ENCODE measurements at regions not wholly inside any gene's neighbourhood (a gene's known extent, or its start where the extent isn't known, plus 50 kb on each side); places are given as distances from the start of the nearest gene placed in this dataset.

DNA sequence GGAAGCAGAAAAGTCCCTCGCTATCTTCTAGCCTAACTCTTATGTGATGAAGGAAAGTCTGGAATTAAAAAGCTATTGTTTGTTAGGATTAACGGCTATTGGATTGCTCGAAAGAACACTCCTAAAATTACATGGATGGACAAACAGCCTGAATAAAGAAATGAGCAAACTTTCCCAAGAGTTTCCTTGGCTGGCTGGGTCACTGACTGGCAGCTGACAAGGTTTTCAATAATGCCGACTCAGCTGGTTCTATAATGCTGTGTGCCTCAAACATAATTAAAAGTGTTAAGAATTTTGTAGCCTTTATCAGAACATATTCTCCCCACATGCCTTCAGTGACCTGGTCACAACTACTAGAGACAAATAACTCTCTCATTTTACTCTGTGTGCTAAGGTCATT, 142.9 kb upstream of the ADAMTS9 start (continued):
- no peak for TF ChIP-seq RFX5 (IDR thresholded peaks at IDR 0.05; ENCODE audit: low read length)

GRCh38 chr3:64829331-64829730, 141.5 kb upstream of the ADAMTS9 start:
- TF ChIP-seq IRF3 (IDR thresholded peaks at IDR 0.05; ENCODE audit: low read depth, low read length) (no peak), CHD2 (IDR thresholded peaks at IDR 0.05; ENCODE audit: low read length, partially characterized antibody) (no peak), FOSL2 (IDR thresholded peaks at IDR 0.05; ENCODE audit: borderline replicate concordance, low read depth) (no peak), SMC3 (IDR thresholded peaks at IDR 0.05; ENCODE audit: low read depth, low read length) (no peak), RCOR1 (IDR thresholded peaks at IDR 0.05; ENCODE audit: low read length) (no peak), TAF1 (IDR thresholded peaks at IDR 0.05; ENCODE audit: borderline replicate concordance, low read depth, low read length) (no peak), MEF2A (IDR thresholded peaks at IDR 0.05; ENCODE audit: borderline replicate concordance, low read depth) (no peak), FOXM1 (IDR thresholded peaks at IDR 0.05; ENCODE audit: low read depth) (no peak), TEAD4 (IDR thresholded peaks at IDR 0.05; ENCODE audit: borderline replicate concordance, insufficient read depth) (no peak), NRF1 (IDR thresholded peaks at IDR 0.05; ENCODE audit: low read depth, low read length) (no peak), YY1 (IDR thresholded peaks at IDR 0.05; ENCODE audit: low read depth) (no peak), RXRA (IDR thresholded peaks at IDR 0.05; ENCODE audit: borderline replicate concordance, low read depth) (no peak), POLR2AphosphoS5 (IDR thresholded peaks at IDR 0.05; ENCODE audit: low read depth, low read length) (no peak)
- TF ChIP-seq, protein P1, sequence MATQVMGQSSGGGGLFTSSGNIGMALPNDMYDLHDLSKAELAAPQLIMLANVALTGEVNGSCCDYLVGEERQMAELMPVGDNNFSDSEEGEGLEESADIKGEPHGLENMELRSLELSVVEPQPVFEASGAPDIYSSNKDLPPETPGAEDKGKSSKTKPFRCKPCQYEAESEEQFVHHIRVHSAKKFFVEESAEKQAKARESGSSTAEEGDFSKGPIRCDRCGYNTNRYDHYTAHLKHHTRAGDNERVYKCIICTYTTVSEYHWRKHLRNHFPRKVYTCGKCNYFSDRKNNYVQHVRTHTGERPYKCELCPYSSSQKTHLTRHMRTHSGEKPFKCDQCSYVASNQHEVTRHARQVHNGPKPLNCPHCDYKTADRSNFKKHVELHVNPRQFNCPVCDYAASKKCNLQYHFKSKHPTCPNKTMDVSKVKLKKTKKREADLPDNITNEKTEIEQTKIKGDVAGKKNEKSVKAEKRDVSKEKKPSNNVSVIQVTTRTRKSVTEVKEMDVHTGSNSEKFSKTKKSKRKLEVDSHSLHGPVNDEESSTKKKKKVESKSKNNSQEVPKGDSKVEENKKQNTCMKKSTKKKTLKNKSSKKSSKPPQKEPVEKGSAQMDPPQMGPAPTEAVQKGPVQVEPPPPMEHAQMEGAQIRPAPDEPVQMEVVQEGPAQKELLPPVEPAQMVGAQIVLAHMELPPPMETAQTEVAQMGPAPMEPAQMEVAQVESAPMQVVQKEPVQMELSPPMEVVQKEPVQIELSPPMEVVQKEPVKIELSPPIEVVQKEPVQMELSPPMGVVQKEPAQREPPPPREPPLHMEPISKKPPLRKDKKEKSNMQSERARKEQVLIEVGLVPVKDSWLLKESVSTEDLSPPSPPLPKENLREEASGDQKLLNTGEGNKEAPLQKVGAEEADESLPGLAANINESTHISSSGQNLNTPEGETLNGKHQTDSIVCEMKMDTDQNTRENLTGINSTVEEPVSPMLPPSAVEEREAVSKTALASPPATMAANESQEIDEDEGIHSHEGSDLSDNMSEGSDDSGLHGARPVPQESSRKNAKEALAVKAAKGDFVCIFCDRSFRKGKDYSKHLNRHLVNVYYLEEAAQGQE (IDR thresholded peaks at IDR 0.05; ENCODE audit: low read depth, low read length): no peak
- 76% methylated on average over 3 of the region's 3 CpGs for WGBS (ENCODE audit: low lambda C conversion rate)

More at GRCh38 chr3:64829331-64829730, 141.5 kb upstream of the ADAMTS9 start:
- no peak for DNase-seq
- H3K9me3 ChIP-seq: no peaks in the 10 kb centered on the region
- ChIA-PET CTCF (no interaction called here), POLR2A (no interaction called here)
- no peaks in the 10 kb centered on the region for H3K79me2 ChIP-seq (ENCODE audit: insufficient read depth)
- H3K27me3 ChIP-seq (ENCODE audit: insufficient read depth): no peaks in the 10 kb centered on the region
- H3K4me3 ChIP-seq (ENCODE audit: low read depth in 2 of 2, low read length in 1 of 2): no peak overlapping the region
- H4K20me1 ChIP-seq (ENCODE audit: insufficient read depth): no peaks in the 10 kb centered on the region
- peaks cover 6% of the 10 kb centered on the region for H3F3A ChIP-seq (replicated peaks; ENCODE audit: insufficient read depth)
- no peak overlapping the region for H2AFZ ChIP-seq (ENCODE audit: low read depth)
- H3K4me1 ChIP-seq (ENCODE audit: control insufficient read depth in 1 of 2, insufficient read depth in 2 of 2, low read depth in 1 of 2, low read length in 1 of 2): no peaks in the 10 kb centered on the region; a peak in 1 of 4 replicates
- no peaks in the 10 kb centered on the region for H3K36me3 ChIP-seq (replicated peaks in 1 of 2; ENCODE audit: control insufficient read depth in 1 of 2, insufficient read depth in 2 of 2, low read length in 1 of 2)
- no peaks in the 10 kb centered on the region for H3K9me2 ChIP-seq
- no peak overlapping the region for H3K9ac ChIP-seq
- no peak overlapping the region for H3K27ac ChIP-seq (ENCODE audit: low read depth in 2 of 2, low read length in 1 of 2)
- no peak overlapping the region for H3K4me2 ChIP-seq
